ENCODE measurements at regions not wholly inside any gene's neighbourhood (a gene's known extent, or its start where the extent isn't known, plus 50 kb on each side); places are given as distances from the start of the nearest gene placed in this dataset.

DNA sequence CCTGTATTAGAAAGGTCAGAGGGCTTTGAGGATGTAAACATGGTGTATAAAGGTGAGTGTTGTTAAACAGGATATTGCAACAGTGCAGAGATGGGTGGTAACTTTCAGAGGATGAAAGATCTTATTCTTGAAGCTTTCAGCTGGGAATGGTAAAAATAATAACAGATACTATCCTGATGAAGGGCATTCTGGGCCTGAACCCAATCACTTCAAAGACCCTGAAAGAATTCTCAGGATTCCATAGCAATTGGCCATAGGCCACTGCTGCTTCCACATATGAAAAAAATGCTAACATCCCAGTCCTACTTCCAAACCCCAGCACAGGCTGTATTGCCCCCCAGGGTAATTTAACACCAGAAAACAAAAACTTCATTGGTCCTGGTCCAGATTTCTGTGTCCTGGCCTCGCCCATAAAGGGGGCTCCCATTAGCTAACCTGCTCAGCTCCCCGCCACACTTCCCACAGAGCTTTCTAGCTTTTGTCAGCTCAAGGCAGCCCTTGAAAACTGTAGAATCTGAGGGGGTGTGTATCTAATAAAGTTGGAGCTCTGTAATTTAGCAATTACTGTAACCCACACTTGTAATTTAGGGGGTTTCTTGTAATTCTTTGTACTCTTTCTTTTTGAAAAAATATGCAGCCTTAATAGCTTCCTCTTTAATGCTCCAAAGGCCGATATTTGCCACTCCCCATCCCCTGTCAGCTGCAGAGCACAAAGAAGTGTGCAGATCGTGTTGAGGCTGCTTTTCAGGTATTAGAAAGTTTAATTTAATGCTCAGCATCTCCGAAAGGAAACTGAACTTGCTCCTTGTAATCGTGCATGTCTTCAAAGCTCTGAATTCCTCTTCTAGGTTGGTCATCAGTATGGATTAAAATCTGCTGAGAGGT is 371.5 kb downstream of the SEC14L1 start (continued):
- no peak for TF ChIP-seq ZNF275 (CRISPR knock-in tag; IDR thresholded peaks at IDR 0.05; ENCODE audit: borderline replicate concordance)
- TF ChIP-seq KLF13 (CRISPR knock-in tag; IDR thresholded peaks at IDR 0.05) = no peak
- TF ChIP-seq TMF1 (CRISPR knock-in tag; IDR thresholded peaks at IDR 0.05; ENCODE audit: low read depth) = no peak
- TF ChIP-seq ZNF44 (CRISPR knock-in tag; IDR thresholded peaks at IDR 0.05) = 0 out of 2 replicates have a peak, but pooled peaks have one; percentile 45
- no peak for TF ChIP-seq ARNTL (CRISPR knock-in tag; IDR thresholded peaks at IDR 0.05)
- TF ChIP-seq TAF15 (IDR thresholded peaks at IDR 0.05; ENCODE audit: low read depth, low read length, poor library complexity, severe bottlenecking) = no peak
- no peak for TF ChIP-seq BRD4 (CRISPR knock-in tag; IDR thresholded peaks at IDR 0.05)
- peak; percentile 49; the same call in 1 of the 2 replicates for TF ChIP-seq ZNF761 (CRISPR knock-in tag; conservative IDR thresholded peaks at IDR 0.05)
- peak; percentile 95 for TF ChIP-seq MEF2D (CRISPR knock-in tag; IDR thresholded peaks at IDR 0.05)
- peak; percentile 86 for TF ChIP-seq THAP11 (CRISPR knock-in tag; IDR thresholded peaks at IDR 0.05)
- TF ChIP-seq PTBP1 (IDR thresholded peaks at IDR 0.05; ENCODE audit: low read depth, low read length, poor library complexity, severe bottlenecking) = no peak
- TF ChIP-seq ELF3 (CRISPR knock-in tag; IDR thresholded peaks at IDR 0.05) = peak; percentile 99
- TF ChIP-seq THAP9 (CRISPR knock-in tag; IDR thresholded peaks at IDR 0.05; ENCODE audit: borderline replicate concordance) = no peak
- TF ChIP-seq KMT2B (CRISPR knock-in tag; IDR thresholded peaks at IDR 0.05) = peak; percentile 26; the same call in 1 of the 2 replicates
- TF ChIP-seq, protein P1, sequence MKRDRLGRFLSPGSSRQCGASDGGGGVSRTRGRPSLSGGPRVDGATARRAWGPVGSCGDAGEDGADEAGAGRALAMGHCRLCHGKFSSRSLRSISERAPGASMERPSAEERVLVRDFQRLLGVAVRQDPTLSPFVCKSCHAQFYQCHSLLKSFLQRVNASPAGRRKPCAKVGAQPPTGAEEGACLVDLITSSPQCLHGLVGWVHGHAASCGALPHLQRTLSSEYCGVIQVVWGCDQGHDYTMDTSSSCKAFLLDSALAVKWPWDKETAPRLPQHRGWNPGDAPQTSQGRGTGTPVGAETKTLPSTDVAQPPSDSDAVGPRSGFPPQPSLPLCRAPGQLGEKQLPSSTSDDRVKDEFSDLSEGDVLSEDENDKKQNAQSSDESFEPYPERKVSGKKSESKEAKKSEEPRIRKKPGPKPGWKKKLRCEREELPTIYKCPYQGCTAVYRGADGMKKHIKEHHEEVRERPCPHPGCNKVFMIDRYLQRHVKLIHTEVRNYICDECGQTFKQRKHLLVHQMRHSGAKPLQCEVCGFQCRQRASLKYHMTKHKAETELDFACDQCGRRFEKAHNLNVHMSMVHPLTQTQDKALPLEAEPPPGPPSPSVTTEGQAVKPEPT (CRISPR knock-in tag; IDR thresholded peaks at IDR 0.05; ENCODE audit: low read depth) = no peak
- TF ChIP-seq ZNF740 (CRISPR knock-in tag; IDR thresholded peaks at IDR 0.05) = no peak
- no peak for TF ChIP-seq ZBTB1 (CRISPR knock-in tag; IDR thresholded peaks at IDR 0.05; ENCODE audit: borderline replicate concordance)
- peak; percentile 95 for TF ChIP-seq NFIC (IDR thresholded peaks at IDR 0.05; ENCODE audit: low read length)
- peak; percentile 99 for TF ChIP-seq FOXK2 (IDR thresholded peaks at IDR 0.05)
- TF ChIP-seq HES4 (CRISPR knock-in tag; IDR thresholded peaks at IDR 0.05; ENCODE audit: borderline replicate concordance) = no peak
- TF ChIP-seq HDAC6 (IDR thresholded peaks at IDR 0.05; ENCODE audit: low read depth, low read length) = no peak
- no peak for TF ChIP-seq ZNF678 (CRISPR knock-in tag; IDR thresholded peaks at IDR 0.05)
- no peak for TF ChIP-seq NFE2L2 (IDR thresholded peaks at IDR 0.05; ENCODE audit: low read length)
- TF ChIP-seq AGO1 (IDR thresholded peaks at IDR 0.05; ENCODE audit: low read depth, low read length, poor library complexity, severe bottlenecking) = no peak
- no peak for TF ChIP-seq NCOA5 (CRISPR knock-in tag; IDR thresholded peaks at IDR 0.05)

Measured in HepG2 (cell line).